Central memory CD8-positive, alpha-beta T cell (primary cell): ENCODE measurements at regions not wholly inside any gene's neighbourhood (a gene's known extent, or its start where the extent isn't known, plus 50 kb on each side); places are given as distances from the start of the nearest gene placed in this dataset.

ENCODE experiments used
- ATAC-seq: fragments of 150-1000 bp; cut with Tn5 transposase; replicated peaks from 2 replicates; pipeline ENCODE4 v1.10.0; 2022; ENCODE audit warnings: mild to moderate bottlenecking, moderate FRiP score, moderate number of reproducible peaks; ENCODE audit not compliant: poor library complexity, severe bottlenecking; ENCODE audit errors: extremely low read depth
- DNase-seq, 2 donors: peaks; one replicate each; pipeline ENCODE4 v3.0.0; 2021; ENCODE audit warnings: low spot score in 2 of 2
- H3K27ac Mint-ChIP-seq: one replicate; pipeline ENCODE4 v1.8.0; 2022; ENCODE audit warnings: low read depth, mild to moderate bottlenecking, moderate library complexity, mixed read lengths
- H3K27me3 Mint-ChIP-seq: one replicate; pipeline ENCODE4 v1.8.0; 2022; ENCODE audit warnings: mixed read lengths
- H3K36me3 Mint-ChIP-seq: one replicate; pipeline ENCODE4 v1.8.0; 2022; ENCODE audit warnings: mild to moderate bottlenecking, moderate library complexity, mixed read lengths; ENCODE audit not compliant: insufficient read depth
- H3K4me1 Mint-ChIP-seq: one replicate; pipeline ENCODE4 v1.8.0; 2022; ENCODE audit warnings: mixed read lengths
- H3K4me3 Mint-ChIP-seq: one replicate; pipeline ENCODE4 v1.8.0; 2022; ENCODE audit warnings: mild to moderate bottlenecking, moderate library complexity, mixed read lengths
- H3K9me3 Mint-ChIP-seq: one replicate; pipeline ENCODE4 v1.8.0; 2022; ENCODE audit warnings: mixed read lengths

DNA sequence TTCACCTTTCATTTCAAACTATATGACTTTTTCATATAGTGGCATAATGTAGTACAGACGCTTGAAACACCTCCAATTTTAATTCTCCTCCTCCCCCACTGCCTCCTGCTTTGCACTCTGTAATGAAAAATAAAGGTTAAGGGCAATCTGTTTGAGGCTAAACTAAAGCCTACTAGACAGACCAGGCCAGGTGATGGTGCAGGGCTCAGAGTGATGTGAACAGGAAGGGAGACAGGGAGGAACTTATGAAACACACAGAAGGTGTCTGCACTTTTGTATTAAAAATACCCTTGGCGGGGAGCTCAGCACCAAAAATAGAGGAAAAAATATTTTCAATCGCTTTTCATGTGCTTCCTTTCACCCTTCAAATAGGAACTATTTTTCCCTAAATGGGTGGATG, 415.4 kb downstream of the LMO4 start:
- H3K9me3 Mint-ChIP-seq = no peaks in the 10 kb centered on the region
- no peaks in the 10 kb centered on the region for H3K4me1 Mint-ChIP-seq
- peaks cover 43% of the 10 kb centered on the region for H3K27me3 Mint-ChIP-seq
- no peak for DNase-seq
- H3K4me3 Mint-ChIP-seq = no peak overlapping the region
- no peaks in the 10 kb centered on the region for H3K36me3 Mint-ChIP-seq
- H3K27ac Mint-ChIP-seq = no peak overlapping the region
- ATAC-seq = no peak

DNA sequence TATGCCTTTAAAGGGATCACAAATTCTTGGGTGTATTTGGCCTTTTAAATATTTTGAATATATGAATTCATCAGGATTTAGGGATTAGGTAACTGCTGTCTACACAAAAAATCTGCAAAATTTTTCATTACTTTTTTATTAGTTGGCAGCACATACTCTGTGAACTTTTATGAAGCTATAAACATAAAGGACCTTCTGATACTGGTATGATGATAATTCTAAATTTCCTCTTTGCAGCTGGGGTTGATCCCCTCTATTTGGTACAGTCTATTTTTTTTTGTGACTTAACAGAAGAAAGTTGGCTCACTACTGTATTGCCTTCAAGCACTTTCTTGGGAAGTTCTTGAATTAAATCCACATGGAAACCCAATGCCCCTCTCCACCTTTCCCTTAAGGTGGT, 416.1 kb downstream of the LMO4 start:
- no peak overlapping the region for H3K27ac Mint-ChIP-seq
- H3K9me3 Mint-ChIP-seq = no peaks in the 10 kb centered on the region
- peaks cover 47% of the 10 kb centered on the region for H3K27me3 Mint-ChIP-seq
- no peaks in the 10 kb centered on the region for H3K4me1 Mint-ChIP-seq
- ATAC-seq = no peak
- no peaks in the 10 kb centered on the region for H3K36me3 Mint-ChIP-seq
- no peak overlapping the region for H3K4me3 Mint-ChIP-seq
- no peak for DNase-seq

DNA sequence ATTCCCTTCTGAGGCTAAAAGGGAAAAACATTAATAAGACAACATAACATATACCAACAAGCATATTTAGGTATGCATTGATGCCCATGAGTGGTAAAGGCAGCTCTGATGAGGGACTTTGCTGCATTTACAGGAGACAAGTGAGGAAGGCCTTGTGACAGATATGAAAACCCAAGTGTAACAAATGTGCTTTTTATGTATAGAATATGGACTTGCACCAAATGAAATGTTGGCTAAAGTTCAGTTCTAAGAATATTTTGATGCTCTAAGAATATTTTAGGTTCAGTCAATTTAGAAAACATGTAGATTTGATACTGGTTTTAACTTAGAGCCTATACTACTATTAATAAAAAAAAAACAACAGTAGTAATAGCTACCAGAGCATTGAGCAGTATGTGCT, 424.7 kb downstream of the LMO4 start:
- H3K36me3 Mint-ChIP-seq = no peaks in the 10 kb centered on the region
- no peaks in the 10 kb centered on the region for H3K4me1 Mint-ChIP-seq
- no peak for DNase-seq
- no peak overlapping the region for H3K4me3 Mint-ChIP-seq
- no peak overlapping the region for H3K27ac Mint-ChIP-seq
- no peaks in the 10 kb centered on the region for H3K9me3 Mint-ChIP-seq
- peaks cover 20% of the 10 kb centered on the region for H3K27me3 Mint-ChIP-seq
- no peak for ATAC-seq

DNA sequence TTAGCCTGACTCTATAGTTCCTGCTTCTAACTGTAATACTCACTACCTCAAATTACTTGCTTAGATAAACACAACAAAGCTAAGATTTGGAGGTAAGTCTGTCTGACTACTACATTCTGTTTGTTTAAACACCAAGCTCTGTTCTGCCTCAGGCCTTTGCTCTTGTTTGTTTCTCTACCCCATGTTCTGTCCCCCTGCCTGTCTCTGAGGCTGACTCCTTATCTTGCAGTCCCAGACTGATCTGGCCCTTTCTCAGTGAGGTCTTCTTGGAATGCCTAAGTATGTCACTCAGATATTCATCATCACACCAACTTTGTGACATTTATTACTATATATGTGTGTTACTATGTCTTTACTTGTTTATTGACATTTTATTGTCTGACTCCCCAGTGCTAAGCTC, 425.5 kb downstream of the LMO4 start:
- DNase-seq (no peak), ATAC-seq (no peak)
- Mint-ChIP-seq H3K4me3 (no peak overlapping the region), H3K36me3 (no peaks in the 10 kb centered on the region), H3K9me3 (no peaks in the 10 kb centered on the region), H3K27me3 (peaks cover 16% of the 10 kb centered on the region), H3K4me1 (no peaks in the 10 kb centered on the region), H3K27ac (no peak overlapping the region)

- no peaks in the 10 kb centered on the region for H3K4me1 Mint-ChIP-seq
- H3K27me3 Mint-ChIP-seq = peaks cover 13% of the 10 kb centered on the region
- H3K9me3 Mint-ChIP-seq = no peaks in the 10 kb centered on the region
- ATAC-seq (no peak), DNase-seq (no peak)
- no peaks in the 10 kb centered on the region for H3K36me3 Mint-ChIP-seq
- no peak overlapping the region for H3K27ac Mint-ChIP-seq
- no peak overlapping the region for H3K4me3 Mint-ChIP-seq
Measured at GRCh38 chr1:87757676-87758075, 429.0 kb downstream of the LMO4 start.

- no peak overlapping the region for H3K27ac Mint-ChIP-seq
- H3K9me3 Mint-ChIP-seq = no peaks in the 10 kb centered on the region
- H3K4me1 Mint-ChIP-seq = no peaks in the 10 kb centered on the region
Measured at GRCh38 chr1:87759421-87760087, 430.9 kb downstream of the LMO4 start.

GRCh38 chr1:87760155-87760554, 431.5 kb downstream of the LMO4 start:
- Mint-ChIP-seq H3K36me3 (no peaks in the 10 kb centered on the region), H3K9me3 (no peaks in the 10 kb centered on the region), H3K4me1 (no peaks in the 10 kb centered on the region), H3K27ac (no peak overlapping the region), H3K4me3 (no peak overlapping the region), H3K27me3 (peaks cover 8% of the 10 kb centered on the region)
- DNase-seq = no peak
- no peak for ATAC-seq

More at GRCh38 chr1:87759421-87760087, 430.9 kb downstream of the LMO4 start:
- no peak for DNase-seq
- Mint-ChIP-seq H3K27me3 (peaks cover 13% of the 10 kb centered on the region), H3K36me3 (no peaks in the 10 kb centered on the region), H3K4me3 (no peak overlapping the region)
- no peak for ATAC-seq

DNA sequence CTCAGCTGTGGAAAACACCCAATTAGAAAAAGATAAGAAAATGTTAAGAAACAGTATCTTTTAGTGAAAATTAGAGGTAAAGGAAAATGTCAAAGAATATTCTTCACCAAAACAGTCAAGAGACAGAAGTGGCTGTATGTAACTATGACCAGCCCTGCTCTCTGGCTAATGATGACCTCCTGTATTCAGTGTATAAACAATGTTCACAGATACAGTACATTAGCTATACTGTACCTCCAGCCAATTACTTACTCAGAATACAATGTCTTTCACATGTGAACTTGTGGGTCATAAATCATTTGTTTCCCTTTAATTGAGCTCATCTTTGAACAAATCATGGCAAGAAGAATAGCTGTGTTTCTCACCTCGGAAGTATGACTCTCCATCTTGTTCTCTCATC, 432.0 kb downstream of the LMO4 start:
- H3K9me3 Mint-ChIP-seq = no peaks in the 10 kb centered on the region
- H3K27ac Mint-ChIP-seq = no peak overlapping the region
- no peaks in the 10 kb centered on the region for H3K4me1 Mint-ChIP-seq
- H3K27me3 Mint-ChIP-seq = peaks cover 3% of the 10 kb centered on the region
- H3K36me3 Mint-ChIP-seq = no peaks in the 10 kb centered on the region
- DNase-seq (no peak), ATAC-seq (no peak)
- H3K4me3 Mint-ChIP-seq = no peak overlapping the region

GRCh38 chr1:87763483-87763882, 434.8 kb downstream of the LMO4 start:
- H3K36me3 Mint-ChIP-seq = no peaks in the 10 kb centered on the region
- no peak for DNase-seq
- ATAC-seq = no peak
- no peaks in the 10 kb centered on the region for H3K9me3 Mint-ChIP-seq
- peaks cover 7% of the 10 kb centered on the region for H3K27me3 Mint-ChIP-seq
- H3K27ac Mint-ChIP-seq = no peak overlapping the region
- no peaks in the 10 kb centered on the region for H3K4me1 Mint-ChIP-seq
- H3K4me3 Mint-ChIP-seq = no peak overlapping the region

GRCh38 chr1:87765057-87765680, 436.5 kb downstream of the LMO4 start:
- DNase-seq (no peak), ATAC-seq (no peak)
- H3K4me3 Mint-ChIP-seq = no peak overlapping the region

GRCh38 chr1:87765681-87766070, 437.0 kb downstream of the LMO4 start:
- ATAC-seq (no peak), DNase-seq (no peak)
- no peaks in the 10 kb centered on the region for H3K9me3 Mint-ChIP-seq
- H3K27me3 Mint-ChIP-seq = peaks cover 7% of the 10 kb centered on the region
- no peak overlapping the region for H3K27ac Mint-ChIP-seq
- no peaks in the 10 kb centered on the region for H3K36me3 Mint-ChIP-seq
- no peaks in the 10 kb centered on the region for H3K4me1 Mint-ChIP-seq
- H3K4me3 Mint-ChIP-seq = no peak overlapping the region

More at GRCh38 chr1:87765057-87765680, 436.5 kb downstream of the LMO4 start:
- Mint-ChIP-seq H3K4me1 (no peaks in the 10 kb centered on the region), H3K27ac (no peak overlapping the region), H3K9me3 (no peaks in the 10 kb centered on the region), H3K36me3 (no peaks in the 10 kb centered on the region), H3K27me3 (peaks cover 7% of the 10 kb centered on the region)

- Mint-ChIP-seq H3K9me3 (no peaks in the 10 kb centered on the region), H3K36me3 (no peaks in the 10 kb centered on the region), H3K27ac (no peak overlapping the region), H3K4me1 (no peaks in the 10 kb centered on the region), H3K4me3 (no peak overlapping the region), H3K27me3 (peaks cover 7% of the 10 kb centered on the region)
- no peak for ATAC-seq
- no peak for DNase-seq
Measured at GRCh38 chr1:87766737-87767136, 438.1 kb downstream of the LMO4 start.

- Mint-ChIP-seq H3K27ac (no peak overlapping the region), H3K4me1 (no peaks in the 10 kb centered on the region), H3K4me3 (no peak overlapping the region), H3K9me3 (peaks cover 5% of the 10 kb centered on the region), H3K27me3 (peaks cover 7% of the 10 kb centered on the region), H3K36me3 (no peaks in the 10 kb centered on the region)
- ATAC-seq (no peak), DNase-seq (no peak)
Measured at GRCh38 chr1:87778896-87779295, 450.2 kb downstream of the LMO4 start.
